K562 (cell line): ENCODE measurements at regions not wholly inside any gene's neighbourhood (a gene's known extent, or its start where the extent isn't known, plus 50 kb on each side); places are given as distances from the start of the nearest gene placed in this dataset.

Experiments used
- COPS2 ChIP-seq: fragments of 450-650 bp; conservative IDR thresholded peaks from 2 replicates; pipeline ENCODE4 v1.6.1; 2016; ENCODE audit warnings: mild to moderate bottlenecking, moderate library complexity
- SMC3 ChIP-seq: conservative IDR thresholded peaks from 2 replicates; pipeline ENCODE4 v1.6.1; 2011; ENCODE audit warnings: low read depth, low read length, improper control_type of control experiment; ENCODE audit not compliant: insufficient read depth
- TF ChIP-seq, protein P1 (sequence below): IDR thresholded peaks from 2 replicates; pipeline ENCODE4 v1.6.1; 2016; ENCODE audit warnings: missing genetic modification characterization, missing compliant biosample characterization
- TF ChIP-seq, protein P2 (sequence below), 2 experiments: IDR thresholded peaks in 1 of 2; conservative IDR thresholded peaks in 1 of 2; 2 replicates each; pipeline ENCODE4 v1.6.1; 2016; ENCODE audit warnings: low read depth in 2 of 2, mild to moderate bottlenecking in 1 of 2, missing compliant biosample characterization in 1 of 2, missing genetic modification characterization in 1 of 2, moderate library complexity in 1 of 2

DNA sequence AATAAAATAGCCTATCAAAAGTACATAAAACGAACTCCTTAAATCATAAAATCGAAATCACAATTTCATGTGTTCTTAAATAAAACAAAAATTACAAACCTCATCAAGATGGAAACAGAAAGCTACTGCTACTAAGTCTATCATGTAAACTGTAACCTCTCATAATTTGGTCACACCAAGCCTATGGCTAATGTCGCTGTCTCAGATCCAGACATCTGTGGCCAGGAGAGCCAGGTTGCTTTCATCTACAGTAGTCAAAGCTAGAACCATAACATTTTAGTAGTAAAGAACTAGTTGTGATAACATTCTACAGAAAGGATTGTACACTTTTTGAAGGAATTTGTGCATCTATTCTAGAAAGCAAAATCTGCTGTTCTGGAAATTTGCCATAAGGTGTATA is 197.4 kb upstream of the MBNL1 start:
- TF ChIP-seq, protein P1, sequence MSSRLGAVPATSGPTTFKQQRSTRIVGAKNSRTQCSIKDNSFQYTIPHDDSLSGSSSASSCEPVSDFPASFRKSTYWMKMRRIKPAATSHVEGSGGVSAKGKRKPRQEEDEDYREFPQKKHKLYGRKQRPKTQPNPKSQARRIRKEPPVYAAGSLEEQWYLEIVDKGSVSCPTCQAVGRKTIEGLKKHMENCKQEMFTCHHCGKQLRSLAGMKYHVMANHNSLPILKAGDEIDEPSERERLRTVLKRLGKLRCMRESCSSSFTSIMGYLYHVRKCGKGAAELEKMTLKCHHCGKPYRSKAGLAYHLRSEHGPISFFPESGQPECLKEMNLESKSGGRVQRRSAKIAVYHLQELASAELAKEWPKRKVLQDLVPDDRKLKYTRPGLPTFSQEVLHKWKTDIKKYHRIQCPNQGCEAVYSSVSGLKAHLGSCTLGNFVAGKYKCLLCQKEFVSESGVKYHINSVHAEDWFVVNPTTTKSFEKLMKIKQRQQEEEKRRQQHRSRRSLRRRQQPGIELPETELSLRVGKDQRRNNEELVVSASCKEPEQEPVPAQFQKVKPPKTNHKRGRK (tag), result no peak
- TF ChIP-seq COPS2 (no peak), SMC3 (no peak)
- TF ChIP-seq, protein P2, sequence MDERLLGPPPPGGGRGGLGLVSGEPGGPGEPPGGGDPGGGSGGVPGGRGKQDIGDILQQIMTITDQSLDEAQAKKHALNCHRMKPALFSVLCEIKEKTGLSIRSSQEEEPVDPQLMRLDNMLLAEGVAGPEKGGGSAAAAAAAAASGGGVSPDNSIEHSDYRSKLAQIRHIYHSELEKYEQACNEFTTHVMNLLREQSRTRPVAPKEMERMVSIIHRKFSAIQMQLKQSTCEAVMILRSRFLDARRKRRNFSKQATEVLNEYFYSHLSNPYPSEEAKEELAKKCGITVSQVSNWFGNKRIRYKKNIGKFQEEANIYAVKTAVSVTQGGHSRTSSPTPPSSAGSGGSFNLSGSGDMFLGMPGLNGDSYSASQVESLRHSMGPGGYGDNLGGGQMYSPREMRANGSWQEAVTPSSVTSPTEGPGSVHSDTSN (CRISPR knock-in tag; IDR thresholded peaks at IDR 0.05; ENCODE audit: low read depth), result no peak
- TF ChIP-seq, protein P2 (tag; conservative IDR thresholded peaks at IDR 0.05; ENCODE audit: low read depth), result no peak
